SK-N-SH (cell line): ENCODE measurements at regions not wholly inside any gene's neighbourhood (a gene's known extent, or its start where the extent isn't known, plus 50 kb on each side); places are given as distances from the start of the nearest gene placed in this dataset.

ENCODE experiments used
- CTCF ChIA-PET: fragments of 300-600, 350-600 bp; formaldehyde crosslinking; extraction: SDS; loops from one replicate; lab custom pipeline; 2021; lab: Yijun Ruan, JAX
- POLR2A ChIA-PET: fragments of 350-600 bp; sonication (Branson Sonifier 250); formaldehyde crosslinking; extraction: SDS; loops from one replicate; lab custom pipeline; 2020; ENCODE audit warnings: antibody characterized with exemption, inconsistent platforms; lab: Yijun Ruan, JAX
- DNase-seq: peaks from one replicate; pipeline ENCODE4 v3.0.0; 2012
- H2AFZ ChIP-seq: fragments of 200-600 bp; sonication (generic); 2 replicates; pipeline ENCODE4 v1.8.1; 2016; ENCODE audit warnings: antibody characterized with exemption, mild to moderate bottlenecking, low read depth
- H3F3A ChIP-seq: fragments of 200-600 bp; sonication (generic); replicated peaks from 2 replicates; pipeline ENCODE3; 2016; ENCODE audit warnings: antibody characterized with exemption, mild to moderate bottlenecking; ENCODE audit not compliant: insufficient read depth
- H3K27ac ChIP-seq, 2 experiments: fragments of 200-500 bp in 1 of 2; fragments of 200-600 bp in 1 of 2; sonication (Bioruptor generic) in 1 of 2; sonication (generic), shearing (Covaris generic) in 1 of 2; 2 replicates each; pipeline versions ENCODE4 v1.5.1 to v1.6.1; 2014 to 2016; ENCODE audit warnings: low read depth in 2 of 2, inconsistent platforms in 1 of 2, low read length in 1 of 2, mild to moderate bottlenecking in 1 of 2, mixed read lengths in 1 of 2
- H3K27me3 ChIP-seq: fragments of 200-600 bp; sonication (generic), shearing (Covaris generic); 2 replicates; pipeline ENCODE4 v1.6.1; 2016; ENCODE audit warnings: mixed run types; ENCODE audit not compliant: insufficient read depth
- H3K36me3 ChIP-seq, 2 experiments: fragments of 200-500 bp in 1 of 2; fragments of 200-600 bp in 1 of 2; sonication (Bioruptor generic) in 1 of 2; sonication (generic) in 1 of 2; replicated peaks in 1 of 2; 2 replicates each; pipeline versions ENCODE3 to v1.5.1; 2014 to 2016; ENCODE audit warnings: low read length in 1 of 2, mild to moderate bottlenecking in 1 of 2; ENCODE audit not compliant: insufficient read depth in 2 of 2, control insufficient read depth in 1 of 2
- H3K4me1 ChIP-seq, 2 experiments: fragments of 200-500 bp in 1 of 2; fragments of 200-600 bp in 1 of 2; sonication (Bioruptor generic) in 1 of 2; sonication (generic), shearing (Covaris generic) in 1 of 2; 2 replicates each; pipeline versions ENCODE4 v1.5.1 to v1.6.1; 2014 to 2016; ENCODE audit warnings: low read depth in 1 of 2, low read length in 1 of 2, mixed run types in 1 of 2; ENCODE audit not compliant: insufficient read depth in 2 of 2, control insufficient read depth in 1 of 2
- H3K4me2 ChIP-seq: fragments of 200-600 bp; sonication (generic), shearing (Covaris generic); 2 replicates; pipeline ENCODE4 v1.6.1; 2017; ENCODE audit warnings: mixed run types
- H3K4me3 ChIP-seq, 2 experiments: fragments of 200-500 bp in 1 of 2; fragments of 200-600 bp in 1 of 2; sonication (Bioruptor generic) in 1 of 2; sonication (generic), shearing (Covaris generic) in 1 of 2; 2 replicates each; pipeline versions ENCODE4 v1.5.1 to v1.8.1; 2014 to 2016; ENCODE audit warnings: low read depth in 2 of 2, inconsistent platforms in 1 of 2, low read length in 1 of 2, mild to moderate bottlenecking in 1 of 2, mixed read lengths in 1 of 2, moderate library complexity in 1 of 2
- H3K79me2 ChIP-seq: fragments of 200-600 bp; sonication (generic); 2 replicates; pipeline ENCODE4 v1.8.1; 2017; ENCODE audit warnings: mild to moderate bottlenecking; ENCODE audit not compliant: insufficient read depth
- H3K9ac ChIP-seq: fragments of 200-600 bp; sonication (generic); 2 replicates; pipeline ENCODE4 v1.6.1; 2017; ENCODE audit warnings: mixed run types
- H3K9me2 ChIP-seq: fragments of 200-600 bp; sonication (generic); 2 replicates; pipeline ENCODE4 v1.6.1; 2017; ENCODE audit warnings: mixed run types
- H3K9me3 ChIP-seq: fragments of 200-600 bp; sonication (generic); 2 replicates; pipeline ENCODE4 v1.6.1; 2017; ENCODE audit warnings: mixed run types, mild to moderate bottlenecking, moderate library complexity
- H4K20me1 ChIP-seq: fragments of 200-600 bp; sonication (generic); 2 replicates; pipeline ENCODE4 v1.6.1; 2017; ENCODE audit warnings: mild to moderate bottlenecking, mixed run types; ENCODE audit not compliant: insufficient read depth
- EP300 ChIP-seq, 2 experiments: IDR thresholded peaks; 2 replicates each; pipeline versions ENCODE4 v1.4.0 to v1.6.1; 2012; ENCODE audit warnings: borderline replicate concordance in 1 of 2, low read depth in 1 of 2, low read length in 1 of 2
- GATA2 ChIP-seq: sonication (generic); formaldehyde crosslinking; IDR thresholded peaks from 2 replicates; pipeline ENCODE4 v1.5.0; 2020; ENCODE audit warnings: mild to moderate bottlenecking, missing genetic modification reagents
- SMC3 ChIP-seq: IDR thresholded peaks from 2 replicates; pipeline ENCODE4 v1.6.1; 2012; ENCODE audit warnings: low read depth, low read length, improper control_type of control experiment
- WGBS: methylation state at CpG from one replicate; pipeline ENCODE4 v1.1.6; 2017; ENCODE audit warnings: low lambda C conversion rate; 5-methylcytosine and 5-hydroxymethylcytosine counted together
- small RNA-seq, 7 experiments: library from RNA; depleted of rRNA; stranded (forward); fragments of <200 nt; gene quantifications; one replicate each; pipeline ENCODE3, GENCODE V24; 2012
- TF ChIP-seq, protein P1 (sequence below): IDR thresholded peaks from 2 replicates; pipeline ENCODE4 v1.6.1; 2012; ENCODE audit warnings: mild to moderate bottlenecking, low read depth, low read length, moderate library complexity

DNA sequence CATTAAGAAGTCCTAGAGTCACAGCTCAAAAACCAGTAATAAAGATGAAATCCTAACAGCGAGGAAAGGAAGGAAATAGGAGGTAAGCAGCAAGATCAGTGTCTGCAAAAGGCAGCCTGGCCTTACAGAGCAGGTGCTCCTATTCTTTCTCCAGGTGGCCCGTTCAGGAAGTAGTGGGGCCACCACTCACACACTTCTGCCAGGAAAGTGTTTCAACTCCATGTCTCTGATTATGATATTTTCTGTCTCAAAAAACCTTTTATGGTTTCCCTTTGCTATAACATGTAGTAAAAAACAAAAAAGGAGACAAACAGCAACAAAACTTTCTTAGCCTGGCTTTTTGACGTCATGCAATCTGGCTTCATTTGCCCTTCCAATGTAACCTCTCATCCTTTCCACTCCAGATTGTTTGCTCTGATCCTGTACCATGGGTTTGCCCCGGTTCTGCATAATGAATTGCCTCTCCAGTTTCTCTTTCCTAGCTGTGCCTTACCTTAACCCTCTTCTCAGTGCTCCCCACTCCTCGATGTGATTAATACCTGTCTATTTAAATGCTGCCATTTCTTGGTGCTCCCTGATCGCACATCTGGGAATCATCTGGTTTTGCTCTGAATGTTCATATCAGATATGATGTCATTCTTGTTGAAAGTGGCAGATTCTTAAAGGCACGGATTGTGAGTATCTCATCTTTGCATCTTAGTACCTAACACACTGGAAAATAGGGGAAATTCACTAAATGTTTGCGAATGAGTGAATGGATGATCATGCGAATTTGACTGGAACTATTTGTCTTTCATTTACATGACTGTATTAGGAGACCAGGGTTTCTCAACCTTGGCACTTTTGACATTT is 50.6 kb upstream of the PTPRM start:
- TF ChIP-seq EP300 (IDR thresholded peaks at IDR 0.05; ENCODE audit: borderline replicate concordance in 1 of 2, low read depth in 1 of 2, low read length in 1 of 2) (peak in 1 of 2 experiments; percentile 64; a peak in 2 of 4 replicates), GATA2 (CRISPR knock-in tag) (peak; percentile 89), SMC3 (no peak)
- TF ChIP-seq, protein P1, sequence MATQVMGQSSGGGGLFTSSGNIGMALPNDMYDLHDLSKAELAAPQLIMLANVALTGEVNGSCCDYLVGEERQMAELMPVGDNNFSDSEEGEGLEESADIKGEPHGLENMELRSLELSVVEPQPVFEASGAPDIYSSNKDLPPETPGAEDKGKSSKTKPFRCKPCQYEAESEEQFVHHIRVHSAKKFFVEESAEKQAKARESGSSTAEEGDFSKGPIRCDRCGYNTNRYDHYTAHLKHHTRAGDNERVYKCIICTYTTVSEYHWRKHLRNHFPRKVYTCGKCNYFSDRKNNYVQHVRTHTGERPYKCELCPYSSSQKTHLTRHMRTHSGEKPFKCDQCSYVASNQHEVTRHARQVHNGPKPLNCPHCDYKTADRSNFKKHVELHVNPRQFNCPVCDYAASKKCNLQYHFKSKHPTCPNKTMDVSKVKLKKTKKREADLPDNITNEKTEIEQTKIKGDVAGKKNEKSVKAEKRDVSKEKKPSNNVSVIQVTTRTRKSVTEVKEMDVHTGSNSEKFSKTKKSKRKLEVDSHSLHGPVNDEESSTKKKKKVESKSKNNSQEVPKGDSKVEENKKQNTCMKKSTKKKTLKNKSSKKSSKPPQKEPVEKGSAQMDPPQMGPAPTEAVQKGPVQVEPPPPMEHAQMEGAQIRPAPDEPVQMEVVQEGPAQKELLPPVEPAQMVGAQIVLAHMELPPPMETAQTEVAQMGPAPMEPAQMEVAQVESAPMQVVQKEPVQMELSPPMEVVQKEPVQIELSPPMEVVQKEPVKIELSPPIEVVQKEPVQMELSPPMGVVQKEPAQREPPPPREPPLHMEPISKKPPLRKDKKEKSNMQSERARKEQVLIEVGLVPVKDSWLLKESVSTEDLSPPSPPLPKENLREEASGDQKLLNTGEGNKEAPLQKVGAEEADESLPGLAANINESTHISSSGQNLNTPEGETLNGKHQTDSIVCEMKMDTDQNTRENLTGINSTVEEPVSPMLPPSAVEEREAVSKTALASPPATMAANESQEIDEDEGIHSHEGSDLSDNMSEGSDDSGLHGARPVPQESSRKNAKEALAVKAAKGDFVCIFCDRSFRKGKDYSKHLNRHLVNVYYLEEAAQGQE: no peak
- no peaks in the 10 kb centered on the region for H3K36me3 ChIP-seq
- H3K4me3 ChIP-seq: no peak overlapping the region
- CTCF ChIA-PET: interaction anchor here (0.6 to 2.2 kb wide), 4 partner anchors 45 to 964 kb away, joined by 3 to 9 read pairs (median 4); partner anchors contain the start of gene PTPRM
- H2AFZ ChIP-seq: no peak overlapping the region
- H3F3A ChIP-seq: no peaks in the 10 kb centered on the region
- H3K9me2 ChIP-seq: no peaks in the 10 kb centered on the region
- no peak overlapping the region for H3K4me2 ChIP-seq
- no peaks in the 10 kb centered on the region for H3K79me2 ChIP-seq
- H4K20me1 ChIP-seq: no peaks in the 10 kb centered on the region
- H3K27ac ChIP-seq: peak overlapping the region in 1 of 2 experiments; percentile 66; a peak in 2 of 4 replicates
- POLR2A ChIA-PET: no interaction called here
- H3K9me3 ChIP-seq: no peaks in the 10 kb centered on the region
- no peaks in the 10 kb centered on the region for H3K27me3 ChIP-seq
- peaks cover 0 to 19% of the 10 kb centered on the region in 2 experiments; a peak in 2 of 4 replicates for H3K4me1 ChIP-seq
- WGBS: 8% methylated on average over 9 of the region's 9 CpGs
- DNase-seq: peak; percentile 31
- no peak overlapping the region for H3K9ac ChIP-seq

Small RNA genes in the stretch of these regions (small RNA-seq; reads per million reads assigned to genes)
- 0 reads per million in 7 experiments for gene RF00554
